ENCODE measurements at regions not wholly inside any gene's neighbourhood (a gene's known extent, or its start where the extent isn't known, plus 50 kb on each side); places are given as distances from the start of the nearest gene placed in this dataset.
"Not testable (repeated sequence)": the region's sequence is repeated elsewhere in the genome, so short reads cannot be mapped to it uniquely, and the experiment has no call there.

- Histone ChIP-seq H3K27me3 (replicated peaks in 2 of 5; ENCODE audit: control insufficient read depth in 4 of 5, insufficient read depth in 5 of 5, low read length in 4 of 5) (no peaks in the 10 kb centered on the region), H3K27ac (ENCODE audit: insufficient read depth in 1 of 2, low read depth in 1 of 2, low read length in 2 of 2, poor library complexity in 1 of 2, severe bottlenecking in 2 of 2) (no peak overlapping the region), H3K4me3 (ENCODE audit: control insufficient read depth in 1 of 7, extremely low read depth in 1 of 7, insufficient read depth in 4 of 7, low read depth in 2 of 7, low read length in 6 of 7) (no peak overlapping the region), H3K9me3 (ENCODE audit: control extremely low read depth in 1 of 5, control insufficient read depth in 4 of 5, insufficient read depth in 2 of 5, low read depth in 1 of 5, low read length in 4 of 5) (no peaks in the 10 kb centered on the region), H3K36me3 (ENCODE audit: control insufficient read depth in 4 of 4, insufficient read depth in 4 of 4, low read length in 3 of 4) (no peaks in the 10 kb centered on the region), H3K4me1 (ENCODE audit: control extremely low read depth in 1 of 4, control insufficient read depth in 4 of 4, insufficient read depth in 4 of 4, low read length in 3 of 4) (peaks cover 0 to 5% (median 2%) of the 10 kb centered on the region in 4 experiments)
- no peak for DNase-seq
- WGBS (ENCODE audit: insufficient coverage): 100% methylated on average over 1 of the region's 3 CpGs
- CTCF ChIA-PET: interaction anchor here (1.5 kb wide), 1 partner anchor 13 kb away, joined by 5 read pairs; no protein-coding TSS in a partner anchor
- POLR2A ChIA-PET: no interaction called here
Observed at GRCh38 chr2:39497082-39497801, 60.2 kb upstream of the MAP4K3 start.

- H3K27ac ChIP-seq (ENCODE audit: insufficient read depth in 1 of 2, low read depth in 1 of 2, low read length in 2 of 2, poor library complexity in 1 of 2, severe bottlenecking in 2 of 2); H3K4me1 ChIP-seq (ENCODE audit: control extremely low read depth in 1 of 4, control insufficient read depth in 4 of 4, insufficient read depth in 4 of 4, low read length in 3 of 4); H3K4me3 ChIP-seq (ENCODE audit: control insufficient read depth in 1 of 7, extremely low read depth in 1 of 7, insufficient read depth in 4 of 7, low read depth in 2 of 7, low read length in 6 of 7); H3K9me3 ChIP-seq (ENCODE audit: control extremely low read depth in 1 of 5, control insufficient read depth in 4 of 5, insufficient read depth in 2 of 5, low read depth in 1 of 5, low read length in 4 of 5); CTCF ChIA-PET; H3K36me3 ChIP-seq (ENCODE audit: control insufficient read depth in 4 of 4, insufficient read depth in 4 of 4, low read length in 3 of 4); POLR2A ChIA-PET; H3K27me3 ChIP-seq (replicated peaks in 2 of 5; ENCODE audit: control insufficient read depth in 4 of 5, insufficient read depth in 5 of 5, low read length in 4 of 5); DNase-seq: not testable (repeated sequence)
- WGBS (ENCODE audit: insufficient coverage): no CpG with 5 or more reads among the region's 5 CpGs
Observed at GRCh38 chr2:39498176-39498575, 61.1 kb upstream of the MAP4K3 start.

GRCh38 chr2:39498786-39499185 is 61.7 kb upstream of the MAP4K3 start:
- CTCF ChIA-PET: no interaction called here
- Histone ChIP-seq H3K27me3 (replicated peaks in 2 of 5; ENCODE audit: control insufficient read depth in 4 of 5, insufficient read depth in 5 of 5, low read length in 4 of 5) (no peaks in the 10 kb centered on the region), H3K4me3 (ENCODE audit: control insufficient read depth in 1 of 7, extremely low read depth in 1 of 7, insufficient read depth in 4 of 7, low read depth in 2 of 7, low read length in 6 of 7) (no peak overlapping the region), H3K36me3 (ENCODE audit: control insufficient read depth in 4 of 4, insufficient read depth in 4 of 4, low read length in 3 of 4) (no peaks in the 10 kb centered on the region), H3K27ac (ENCODE audit: insufficient read depth in 1 of 2, low read depth in 1 of 2, low read length in 2 of 2, poor library complexity in 1 of 2, severe bottlenecking in 2 of 2) (no peak overlapping the region), H3K4me1 (ENCODE audit: control extremely low read depth in 1 of 4, control insufficient read depth in 4 of 4, insufficient read depth in 4 of 4, low read length in 3 of 4) (no peaks in the 10 kb centered on the region), H3K9me3 (ENCODE audit: control extremely low read depth in 1 of 5, control insufficient read depth in 4 of 5, insufficient read depth in 2 of 5, low read depth in 1 of 5, low read length in 4 of 5) (no peaks in the 10 kb centered on the region)
- WGBS (ENCODE audit: insufficient coverage): 98% methylated on average over 4 of the region's 4 CpGs
- no peak for DNase-seq
- POLR2A ChIA-PET: no interaction called here

GRCh38 chr2:39499336-39499735 is 62.3 kb upstream of the MAP4K3 start:
- POLR2A ChIA-PET: no interaction called here
- no peaks in the 10 kb centered on the region for H3K36me3 ChIP-seq (ENCODE audit: control insufficient read depth in 4 of 4, insufficient read depth in 4 of 4, low read length in 3 of 4)
- CTCF ChIA-PET: no interaction called here
- no peaks in the 10 kb centered on the region for H3K9me3 ChIP-seq (ENCODE audit: control extremely low read depth in 1 of 5, control insufficient read depth in 4 of 5, insufficient read depth in 2 of 5, low read depth in 1 of 5, low read length in 4 of 5)
- 100% methylated on average over 2 of the region's 2 CpGs for WGBS (ENCODE audit: insufficient coverage)
- H3K4me3 ChIP-seq (ENCODE audit: control insufficient read depth in 1 of 7, extremely low read depth in 1 of 7, insufficient read depth in 4 of 7, low read depth in 2 of 7, low read length in 6 of 7): no peak overlapping the region
- peaks cover 0 to 4% (median 3%) of the 10 kb centered on the region in 4 experiments for H3K4me1 ChIP-seq (ENCODE audit: control extremely low read depth in 1 of 4, control insufficient read depth in 4 of 4, insufficient read depth in 4 of 4, low read length in 3 of 4)
- no peaks in the 10 kb centered on the region for H3K27me3 ChIP-seq (replicated peaks in 2 of 5; ENCODE audit: control insufficient read depth in 4 of 5, insufficient read depth in 5 of 5, low read length in 4 of 5)
- no peak for DNase-seq
- H3K27ac ChIP-seq (ENCODE audit: insufficient read depth in 1 of 2, low read depth in 1 of 2, low read length in 2 of 2, poor library complexity in 1 of 2, severe bottlenecking in 2 of 2): no peak overlapping the region

- H3K9me3 ChIP-seq (ENCODE audit: control extremely low read depth in 1 of 5, control insufficient read depth in 4 of 5, insufficient read depth in 2 of 5, low read depth in 1 of 5, low read length in 4 of 5): no peaks in the 10 kb centered on the region
- no peak overlapping the region for H3K27ac ChIP-seq (ENCODE audit: insufficient read depth in 1 of 2, low read depth in 1 of 2, low read length in 2 of 2, poor library complexity in 1 of 2, severe bottlenecking in 2 of 2)
- POLR2A ChIA-PET: no interaction called here
- no peak for DNase-seq
- CTCF ChIA-PET: interaction anchor here (1.4 to 3.1 kb wide), 2 partner anchors 9 to 11 kb away, joined by 3 to 11 read pairs; no protein-coding TSS in a partner anchor
- peaks cover 0 to 11% (median 4%) of the 10 kb centered on the region in 4 experiments for H3K4me1 ChIP-seq (ENCODE audit: control extremely low read depth in 1 of 4, control insufficient read depth in 4 of 4, insufficient read depth in 4 of 4, low read length in 3 of 4)
- H3K27me3 ChIP-seq (replicated peaks in 2 of 5; ENCODE audit: control insufficient read depth in 4 of 5, insufficient read depth in 5 of 5, low read length in 4 of 5): no peaks in the 10 kb centered on the region
- H3K4me3 ChIP-seq (ENCODE audit: control insufficient read depth in 1 of 7, extremely low read depth in 1 of 7, insufficient read depth in 4 of 7, low read depth in 2 of 7, low read length in 6 of 7): no peak overlapping the region
- H3K36me3 ChIP-seq (ENCODE audit: control insufficient read depth in 4 of 4, insufficient read depth in 4 of 4, low read length in 3 of 4): no peaks in the 10 kb centered on the region
- no CpG with 5 or more reads among the region's 1 CpG for WGBS (ENCODE audit: insufficient coverage)
Observed at GRCh38 chr2:39501412-39501811, 64.3 kb upstream of the MAP4K3 start.

- H3K36me3 ChIP-seq (ENCODE audit: control insufficient read depth in 4 of 4, insufficient read depth in 4 of 4, low read length in 3 of 4): no peaks in the 10 kb centered on the region
- peaks cover 0 to 11% (median 4%) of the 10 kb centered on the region in 4 experiments for H3K4me1 ChIP-seq (ENCODE audit: control extremely low read depth in 1 of 4, control insufficient read depth in 4 of 4, insufficient read depth in 4 of 4, low read length in 3 of 4)
- H3K4me3 ChIP-seq (ENCODE audit: control insufficient read depth in 1 of 7, extremely low read depth in 1 of 7, insufficient read depth in 4 of 7, low read depth in 2 of 7, low read length in 6 of 7): no peak overlapping the region
- no CpG with 5 or more reads among the region's 2 CpGs for WGBS (ENCODE audit: insufficient coverage)
- DNase-seq: no peak
- H3K27ac ChIP-seq (ENCODE audit: insufficient read depth in 1 of 2, low read depth in 1 of 2, low read length in 2 of 2, poor library complexity in 1 of 2, severe bottlenecking in 2 of 2): no peak overlapping the region
- ChIA-PET CTCF (interaction anchor here (3.1 kb wide), 1 partner anchor 9 kb away, joined by 11 read pairs; no protein-coding TSS in a partner anchor), POLR2A (interaction anchor here (0.6 kb wide), 1 partner anchor 168 kb away, joined by 3 read pairs; no protein-coding TSS in a partner anchor)
- H3K9me3 ChIP-seq (ENCODE audit: control extremely low read depth in 1 of 5, control insufficient read depth in 4 of 5, insufficient read depth in 2 of 5, low read depth in 1 of 5, low read length in 4 of 5): no peaks in the 10 kb centered on the region
- no peaks in the 10 kb centered on the region for H3K27me3 ChIP-seq (replicated peaks in 2 of 5; ENCODE audit: control insufficient read depth in 4 of 5, insufficient read depth in 5 of 5, low read length in 4 of 5)
Observed at GRCh38 chr2:39503277-39503676, 66.2 kb upstream of the MAP4K3 start.

GRCh38 chr2:39504790-39505335 is 67.8 kb upstream of the MAP4K3 start:
- no peak overlapping the region for H3K4me3 ChIP-seq (ENCODE audit: control insufficient read depth in 1 of 7, extremely low read depth in 1 of 7, insufficient read depth in 4 of 7, low read depth in 2 of 7, low read length in 6 of 7)
- DNase-seq: no peak
- no CpG with 5 or more reads among the region's 5 CpGs for WGBS (ENCODE audit: insufficient coverage)
- no peaks in the 10 kb centered on the region for H3K27me3 ChIP-seq (replicated peaks in 2 of 5; ENCODE audit: control insufficient read depth in 4 of 5, insufficient read depth in 5 of 5, low read length in 4 of 5)
- H3K27ac ChIP-seq (ENCODE audit: insufficient read depth in 1 of 2, low read depth in 1 of 2, low read length in 2 of 2, poor library complexity in 1 of 2, severe bottlenecking in 2 of 2): no peak overlapping the region
- ChIA-PET CTCF (no interaction called here), POLR2A (no interaction called here)
- no peaks in the 10 kb centered on the region for H3K9me3 ChIP-seq (ENCODE audit: control extremely low read depth in 1 of 5, control insufficient read depth in 4 of 5, insufficient read depth in 2 of 5, low read depth in 1 of 5, low read length in 4 of 5)
- H3K36me3 ChIP-seq (ENCODE audit: control insufficient read depth in 4 of 4, insufficient read depth in 4 of 4, low read length in 3 of 4): no peaks in the 10 kb centered on the region
- H3K4me1 ChIP-seq (ENCODE audit: control extremely low read depth in 1 of 4, control insufficient read depth in 4 of 4, insufficient read depth in 4 of 4, low read length in 3 of 4): peaks cover 0 to 14% (median 6%) of the 10 kb centered on the region in 4 experiments
